ENCODE measurements at regions not wholly inside any gene's neighbourhood (a gene's known extent, or its start where the extent isn't known, plus 50 kb on each side); places are given as distances from the start of the nearest gene placed in this dataset.

- no peak for DNase-seq
- intact Hi-C loops (cut with DNase I), result no loop called here
Observed at GRCh38 chr1:76003946-76004345, 70.6 kb upstream of the ST6GALNAC3 start.

GRCh38 chr1:76005765-76006164 lies 68.8 kb upstream of the ST6GALNAC3 start:
- no peak for ATAC-seq

More at GRCh38 chr1:76003946-76004345, 70.6 kb upstream of the ST6GALNAC3 start:
- Histone ChIP-seq H3K27me3 (ENCODE audit: low read depth) (no peaks in the 10 kb centered on the region), H3K9me3 (no peaks in the 10 kb centered on the region), H3K27ac (no peak overlapping the region), H3K4me3 (no peak overlapping the region), H3K4me1 (no peaks in the 10 kb centered on the region), H3K36me3 (no peaks in the 10 kb centered on the region)
- TF ChIP-seq CTCF (IDR thresholded peaks at IDR 0.05), result no peak
- ATAC-seq, result no peak

GRCh38 chr1:76006234-76006633 lies 68.3 kb upstream of the ST6GALNAC3 start:
- intact Hi-C loops (cut with DNase I), result no loop called here
- Histone ChIP-seq H3K27me3 (ENCODE audit: low read depth) (no peaks in the 10 kb centered on the region), H3K9me3 (no peaks in the 10 kb centered on the region), H3K4me3 (no peak overlapping the region), H3K27ac (no peak overlapping the region), H3K36me3 (no peaks in the 10 kb centered on the region), H3K4me1 (no peaks in the 10 kb centered on the region)
- DNase-seq, result no peak
- TF ChIP-seq CTCF (IDR thresholded peaks at IDR 0.05), result no peak
- ATAC-seq, result no peak

More at GRCh38 chr1:76005765-76006164, 68.8 kb upstream of the ST6GALNAC3 start:
- Histone ChIP-seq H3K27me3 (ENCODE audit: low read depth) (no peaks in the 10 kb centered on the region), H3K4me1 (no peaks in the 10 kb centered on the region), H3K4me3 (no peak overlapping the region), H3K27ac (no peak overlapping the region), H3K36me3 (no peaks in the 10 kb centered on the region), H3K9me3 (no peaks in the 10 kb centered on the region)
- no peak for TF ChIP-seq CTCF (IDR thresholded peaks at IDR 0.05)
- DNase-seq, result no peak
- intact Hi-C loops (cut with DNase I), result no loop called here

GRCh38 chr1:76010802-76011201 lies 63.7 kb upstream of the ST6GALNAC3 start:
- intact Hi-C loops (cut with DNase I), result no loop called here
- no peaks in the 10 kb centered on the region for H3K9me3 ChIP-seq
- H3K4me3 ChIP-seq, result no peak overlapping the region
- TF ChIP-seq CTCF (IDR thresholded peaks at IDR 0.05), result no peak
- H3K36me3 ChIP-seq, result no peaks in the 10 kb centered on the region
- ATAC-seq (no peak), DNase-seq (no peak)
- no peak overlapping the region for H3K27ac ChIP-seq
- no peaks in the 10 kb centered on the region for H3K27me3 ChIP-seq (ENCODE audit: low read depth)
- no peaks in the 10 kb centered on the region for H3K4me1 ChIP-seq

GRCh38 chr1:76012341-76013205 lies 62.0 kb upstream of the ST6GALNAC3 start:
- no peak for TF ChIP-seq CTCF (IDR thresholded peaks at IDR 0.05)
- Histone ChIP-seq H3K36me3 (no peaks in the 10 kb centered on the region), H3K9me3 (no peaks in the 10 kb centered on the region), H3K4me1 (no peaks in the 10 kb centered on the region), H3K27me3 (ENCODE audit: low read depth) (no peaks in the 10 kb centered on the region), H3K27ac (no peak overlapping the region), H3K4me3 (no peak overlapping the region)
- DNase-seq, result no peak
- ATAC-seq, result no peak
- intact Hi-C loops (cut with DNase I), result no loop called here

Data from lower lobe of right lung (tissue), 2 donors.